HG02970 (cell line): ENCODE measurements at regions not wholly inside any gene's neighbourhood (a gene's known extent, or its start where the extent isn't known, plus 50 kb on each side); places are given as distances from the start of the nearest gene placed in this dataset.

Experiments used
- ATAC-seq: cut with Tn5 transposase; IDR thresholded peaks from one replicate; pipeline ENCODE4 v1.9.1; 2021; ENCODE audit warnings: mild to moderate bottlenecking, moderate library complexity, moderate number of reproducible peaks; ENCODE audit not compliant: unreplicated experiment, low FRiP score

- ATAC-seq, result no peak
These were observed 100.0 kb upstream of the RIPOR2 start for GRCh38 chr6:25035512-25036435.

- ATAC-seq, result no peak
These were observed 100.7 kb upstream of the RIPOR2 start for GRCh38 chr6:25036461-25036860.

- no peak for ATAC-seq
These were observed 102.5 kb upstream of the RIPOR2 start for GRCh38 chr6:25038300-25038699.

- ATAC-seq, result no peak
These were observed 103.2 kb upstream of the RIPOR2 start for GRCh38 chr6:25038999-25039398.

- peak; percentile 7 for ATAC-seq
These were observed 105.8 kb upstream of the RIPOR2 start for GRCh38 chr6:25041485-25042035.

- peak; percentile 53 for ATAC-seq
These were observed 106.3 kb upstream of the RIPOR2 start for GRCh38 chr6:25042036-25042521.

GRCh38 chr6:25042536-25042935, 106.8 kb upstream of the RIPOR2 start:
- ATAC-seq, result no peak

GRCh38 chr6:25042984-25043725, 107.4 kb upstream of the RIPOR2 start:
- no peak for ATAC-seq

GRCh38 chr6:25043892-25044291, 108.1 kb upstream of the RIPOR2 start:
- no peak for ATAC-seq

- no peak for ATAC-seq
These were observed 111.2 kb upstream of the RIPOR2 start for GRCh38 chr6:25046942-25047341.

GRCh38 chr6:25050356-25050755, 114.6 kb upstream of the RIPOR2 start:
- no peak for ATAC-seq

GRCh38 chr6:25051083-25051482, 115.3 kb upstream of the RIPOR2 start:
- no peak for ATAC-seq

GRCh38 chr6:25052181-25052580, 116.4 kb upstream of the RIPOR2 start:
- ATAC-seq, result no peak

- peak; percentile 62 for ATAC-seq
These were observed 118.2 kb upstream of the RIPOR2 start for GRCh38 chr6:25053875-25054371.

- ATAC-seq, result peak; percentile 8
These were observed 118.7 kb upstream of the RIPOR2 start for GRCh38 chr6:25054469-25054868.

GRCh38 chr6:25056130-25056529, 120.4 kb upstream of the RIPOR2 start:
- ATAC-seq, result no peak

GRCh38 chr6:25057111-25057905, 121.5 kb upstream of the RIPOR2 start:
- ATAC-seq, result no peak

GRCh38 chr6:25058441-25058840, 122.7 kb upstream of the RIPOR2 start:
- ATAC-seq, result no peak

- ATAC-seq, result no peak
These were observed 123.2 kb upstream of the RIPOR2 start for GRCh38 chr6:25058941-25059340.

- no peak for ATAC-seq
These were observed 124.8 kb upstream of the RIPOR2 start for GRCh38 chr6:25060522-25060921.
